ENCODE measurements at regions not wholly inside any gene's neighbourhood (a gene's known extent, or its start where the extent isn't known, plus 50 kb on each side); places are given as distances from the start of the nearest gene placed in this dataset.

- Histone ChIP-seq H3K4me2 (ENCODE audit: low read length) (no peak overlapping the region), H3K4me3 (ENCODE audit: low read depth, low read length, poor library complexity, severe bottlenecking) (no peak overlapping the region), H3K9me3 (ENCODE audit: low read length) (no peaks in the 10 kb centered on the region), H4K20me1 (ENCODE audit: insufficient read depth, low read length) (no peaks in the 10 kb centered on the region), H3K4me1 (ENCODE audit: insufficient read depth, low read length, severe bottlenecking) (no peaks in the 10 kb centered on the region), H2AFZ (ENCODE audit: low read length) (no peak overlapping the region), H3K27ac (ENCODE audit: low read depth, low read length, poor library complexity, severe bottlenecking) (no peak overlapping the region), H3K27me3 (ENCODE audit: insufficient read depth, low read length) (no peaks in the 10 kb centered on the region), H3K36me3 (ENCODE audit: insufficient read depth, low read length) (no peaks in the 10 kb centered on the region), H3F3A (ENCODE audit: insufficient read depth, low read length) (no peaks in the 10 kb centered on the region), H3K9ac (ENCODE audit: low read length) (no peak overlapping the region), H3K9me2 (ENCODE audit: low read depth, low read length) (no peaks in the 10 kb centered on the region), H3K79me2 (ENCODE audit: insufficient read depth, low read length) (no peaks in the 10 kb centered on the region)
- TF ChIP-seq EZH2 (IDR thresholded peaks at IDR 0.05; ENCODE audit: borderline replicate concordance, low read length) (no peak), CTCF (IDR thresholded peaks at IDR 0.05; ENCODE audit: low read length) (no peak)
These were observed 129.3 kb downstream of the RDH14 start for GRCh38 chr2:18430996-18431748.

- H3K36me3 ChIP-seq (ENCODE audit: insufficient read depth, low read length) = no peaks in the 10 kb centered on the region
- no peaks in the 10 kb centered on the region for H3K9me2 ChIP-seq (ENCODE audit: low read depth, low read length)
- no peaks in the 10 kb centered on the region for H3F3A ChIP-seq (ENCODE audit: insufficient read depth, low read length)
- no peaks in the 10 kb centered on the region for H4K20me1 ChIP-seq (ENCODE audit: insufficient read depth, low read length)
- H3K4me1 ChIP-seq (ENCODE audit: insufficient read depth, low read length, severe bottlenecking) = no peaks in the 10 kb centered on the region
- no peak overlapping the region for H3K4me3 ChIP-seq (ENCODE audit: low read depth, low read length, poor library complexity, severe bottlenecking)
- H2AFZ ChIP-seq (ENCODE audit: low read length) = no peak overlapping the region
- no peak overlapping the region for H3K27ac ChIP-seq (ENCODE audit: low read depth, low read length, poor library complexity, severe bottlenecking)
- H3K4me2 ChIP-seq (ENCODE audit: low read length) = no peak overlapping the region
- H3K9me3 ChIP-seq (ENCODE audit: low read length) = no peaks in the 10 kb centered on the region
- H3K27me3 ChIP-seq (ENCODE audit: insufficient read depth, low read length) = no peaks in the 10 kb centered on the region
- no peak overlapping the region for H3K9ac ChIP-seq (ENCODE audit: low read length)
- no peak for TF ChIP-seq EZH2 (IDR thresholded peaks at IDR 0.05; ENCODE audit: borderline replicate concordance, low read length)
- H3K79me2 ChIP-seq (ENCODE audit: insufficient read depth, low read length) = no peaks in the 10 kb centered on the region
These were observed 131.9 kb downstream of the RDH14 start for GRCh38 chr2:18428516-18428915.

GRCh38 chr2:18427762-18428161 lies 132.7 kb downstream of the RDH14 start:
- no peaks in the 10 kb centered on the region for H3F3A ChIP-seq (ENCODE audit: insufficient read depth, low read length)
- H3K36me3 ChIP-seq (ENCODE audit: insufficient read depth, low read length) = no peaks in the 10 kb centered on the region
- no peak overlapping the region for H3K9ac ChIP-seq (ENCODE audit: low read length)
- no peaks in the 10 kb centered on the region for H3K9me3 ChIP-seq (ENCODE audit: low read length)
- H4K20me1 ChIP-seq (ENCODE audit: insufficient read depth, low read length) = no peaks in the 10 kb centered on the region
- no peak overlapping the region for H3K4me3 ChIP-seq (ENCODE audit: low read depth, low read length, poor library complexity, severe bottlenecking)
- no peak overlapping the region for H2AFZ ChIP-seq (ENCODE audit: low read length)
- H3K4me1 ChIP-seq (ENCODE audit: insufficient read depth, low read length, severe bottlenecking) = no peaks in the 10 kb centered on the region
- H3K27ac ChIP-seq (ENCODE audit: low read depth, low read length, poor library complexity, severe bottlenecking) = no peak overlapping the region
- TF ChIP-seq EZH2 (IDR thresholded peaks at IDR 0.05; ENCODE audit: borderline replicate concordance, low read length) (no peak), CTCF (IDR thresholded peaks at IDR 0.05; ENCODE audit: low read length) (no peak)
- no peaks in the 10 kb centered on the region for H3K9me2 ChIP-seq (ENCODE audit: low read depth, low read length)
- H3K79me2 ChIP-seq (ENCODE audit: insufficient read depth, low read length) = no peaks in the 10 kb centered on the region
- no peaks in the 10 kb centered on the region for H3K27me3 ChIP-seq (ENCODE audit: insufficient read depth, low read length)
- no peak overlapping the region for H3K4me2 ChIP-seq (ENCODE audit: low read length)

- Histone ChIP-seq H3K36me3 (ENCODE audit: insufficient read depth, low read length) (no peaks in the 10 kb centered on the region), H3K27me3 (ENCODE audit: insufficient read depth, low read length) (no peaks in the 10 kb centered on the region), H3K4me1 (ENCODE audit: insufficient read depth, low read length, severe bottlenecking) (no peaks in the 10 kb centered on the region), H3K79me2 (ENCODE audit: insufficient read depth, low read length) (no peaks in the 10 kb centered on the region), H3K9me2 (ENCODE audit: low read depth, low read length) (no peaks in the 10 kb centered on the region), H4K20me1 (ENCODE audit: insufficient read depth, low read length) (no peaks in the 10 kb centered on the region), H3F3A (ENCODE audit: insufficient read depth, low read length) (no peaks in the 10 kb centered on the region), H3K4me3 (ENCODE audit: low read depth, low read length, poor library complexity, severe bottlenecking) (no peak overlapping the region), H3K27ac (ENCODE audit: low read depth, low read length, poor library complexity, severe bottlenecking) (no peak overlapping the region), H3K4me2 (ENCODE audit: low read length) (no peak overlapping the region), H2AFZ (ENCODE audit: low read length) (no peak overlapping the region), H3K9me3 (ENCODE audit: low read length) (no peaks in the 10 kb centered on the region), H3K9ac (ENCODE audit: low read length) (no peak overlapping the region)
- TF ChIP-seq CTCF (IDR thresholded peaks at IDR 0.05; ENCODE audit: low read length) = no peak
- no peak for TF ChIP-seq EZH2 (IDR thresholded peaks at IDR 0.05; ENCODE audit: borderline replicate concordance, low read length)
These were observed 134.3 kb downstream of the RDH14 start for GRCh38 chr2:18426174-18426573.
